A549 (cell line): ENCODE measurements at regions not wholly inside any gene's neighbourhood (a gene's known extent, or its start where the extent isn't known, plus 50 kb on each side); places are given as distances from the start of the nearest gene placed in this dataset.

Experiments used
- ATAC-seq, 2 experiments: fragments of 200-7000 bp in 1 of 2; fragments of >200 bp in 1 of 2; cut with Nextera tagmentation in 1 of 2; cut with Tn5 transposase in 1 of 2; 3 replicates each; pipeline versions ENCODE4 v1.8.0 to v1.9.1; 2018 to 2020; ENCODE audit warnings: mild to moderate bottlenecking in 1 of 2, moderate library complexity in 1 of 2
- CTCF ChIA-PET: fragments of 300-600 bp; sonication (Branson Sonifier 250); formaldehyde crosslinking; extraction: SDS; loops from one replicate; lab custom pipeline; 2021; ENCODE audit warnings: antibody characterized with exemption, inconsistent platforms; lab: Yijun Ruan, JAX
- POLR2A ChIA-PET: fragments of 350-600 bp; formaldehyde crosslinking; extraction: SDS; loops from one replicate; lab custom pipeline; 2021; ENCODE audit warnings: antibody characterized with exemption, inconsistent platforms; lab: Yijun Ruan, JAX
- DNase-seq, 2 experiments: peaks; one replicate each; pipeline versions ENCODE4 v3.0.0 to v3.0.0-alpha.2; 2011 to 2016; ENCODE audit warnings: low read depth in 1 of 2, low spot score in 1 of 2
- FAIRE-seq: peaks from 2 replicates; lab custom pipeline; 2011; peaks lifted over from hg19 to GRCh38; lab: Jason Lieb, UNC
- H3K27ac ChIP-seq, 2 experiments: fragments of >200 bp; sonication (Bioruptor Twin); formaldehyde crosslinking; 3 replicates each; pipeline ENCODE4 v1.5.1; 2016 to 2017
- H3K4me1 ChIP-seq: fragments of >200 bp; sonication (Bioruptor Twin); formaldehyde crosslinking; 3 replicates; pipeline ENCODE4 v1.6.1; 2016
- H3K4me2 ChIP-seq: fragments of >200 bp; sonication (Bioruptor Twin); formaldehyde crosslinking; 3 replicates; pipeline ENCODE4 v1.6.1; 2016
- H3K4me3 ChIP-seq: fragments of >200 bp; sonication (Bioruptor Twin); formaldehyde crosslinking; 3 replicates; pipeline ENCODE4 v1.5.1; 2016
- H3K9me3 ChIP-seq: fragments of >200 bp; sonication (Bioruptor Twin); formaldehyde crosslinking; 3 replicates; pipeline ENCODE4 v1.6.1; 2016
- CBX2 ChIP-seq: fragments of 200-600 bp; sonication (generic); IDR thresholded peaks from 2 replicates; pipeline ENCODE4 v1.6.1; 2016; ENCODE audit warnings: low read depth, mild to moderate bottlenecking, borderline replicate concordance
- CBX8 ChIP-seq: fragments of 200-600 bp; sonication (generic); IDR thresholded peaks from 2 replicates; pipeline ENCODE4 v1.6.1; 2016
- EHMT2 ChIP-seq: fragments of 200-600 bp; sonication (generic); IDR thresholded peaks from 2 replicates; pipeline ENCODE4 v1.6.1; 2016; ENCODE audit warnings: antibody characterized with exemption, low read depth, mild to moderate bottlenecking, moderate library complexity
- ESRRA ChIP-seq: fragments of 150-350 bp; IDR thresholded peaks from 2 replicates; pipeline ENCODE4 v1.6.1; 2014; ENCODE audit warnings: mild to moderate bottlenecking, low read length, borderline replicate concordance
- FOSB ChIP-seq: fragments of 250-450 bp; sonication (Bioruptor Pico); IDR thresholded peaks from 2 replicates; pipeline ENCODE4 v1.5.0; 2020; ENCODE audit warnings: mild to moderate bottlenecking, moderate library complexity
- FOSL2 ChIP-seq, 2 experiments: fragments of 450-650 bp in 1 of 2; fragments of >200 bp in 1 of 2; sonication (Bioruptor Twin) in 1 of 2; formaldehyde crosslinking; IDR thresholded peaks; 2 replicates each; pipeline versions ENCODE4 v1.5.0 to v1.6.1; 2016 to 2020; ENCODE audit warnings: mild to moderate bottlenecking in 1 of 2, moderate library complexity in 1 of 2
- HOXA7 ChIP-seq: fragments of 250-450 bp; sonication (Bioruptor Pico); IDR thresholded peaks from 2 replicates; pipeline ENCODE4 v1.5.0; 2020; ENCODE audit warnings: mild to moderate bottlenecking, moderate library complexity
- HOXB5 ChIP-seq: fragments of 250-450 bp; sonication (Bioruptor Pico); IDR thresholded peaks from 2 replicates; pipeline ENCODE4 v1.5.0; 2020; ENCODE audit warnings: mild to moderate bottlenecking, moderate library complexity
- JUN ChIP-seq, 2 experiments: fragments of >200 bp; sonication (Bioruptor Twin); formaldehyde crosslinking; IDR thresholded peaks; 2 replicates in 1 of 2; 3 replicates in 1 of 2; pipeline ENCODE4 v1.6.1; 2016 to 2017
- JUNB ChIP-seq: fragments of >200 bp; sonication (Bioruptor Twin); formaldehyde crosslinking; IDR thresholded peaks from 2 replicates; pipeline ENCODE4 v1.6.1; 2016
- MAZ ChIP-seq: fragments of 150-350 bp; IDR thresholded peaks from 2 replicates; pipeline ENCODE4 v1.6.1; 2014; ENCODE audit warnings: antibody characterized with exemption, low read depth, low read length, borderline replicate concordance
- NR3C1 ChIP-seq: fragments of >200 bp; sonication (Bioruptor Twin); formaldehyde crosslinking; IDR thresholded peaks from 3 replicates; pipeline ENCODE4 v1.6.1; 2017
- PHF8 ChIP-seq: fragments of 200-600 bp; sonication (generic); IDR thresholded peaks from 2 replicates; pipeline ENCODE4 v1.6.1; 2016; ENCODE audit warnings: low read depth, mild to moderate bottlenecking, antibody characterized with exemption, moderate library complexity, borderline replicate concordance
- POLR2AphosphoS2 ChIP-seq: conservative IDR thresholded peaks from 2 replicates; pipeline ENCODE4 v1.6.1; 2012; ENCODE audit warnings: low read length, improper control_type of control experiment, inconsistent platforms
- RAD21 ChIP-seq, 2 experiments: fragments of >200 bp in 1 of 2; sonication (Bioruptor Twin) in 1 of 2; formaldehyde crosslinking in 1 of 2; IDR thresholded peaks in 1 of 2; conservative IDR thresholded peaks in 1 of 2; 2 replicates in 1 of 2; 3 replicates in 1 of 2; pipeline ENCODE4 v1.6.1; 2012 to 2018; ENCODE audit warnings: inconsistent platforms in 1 of 2
- RARB ChIP-seq: fragments of 250-450 bp; sonication (Bioruptor Pico); IDR thresholded peaks from 2 replicates; pipeline ENCODE4 v1.8.0; 2021; ENCODE audit warnings: mild to moderate bottlenecking, moderate library complexity
- RCOR1 ChIP-seq: fragments of 150-350 bp; IDR thresholded peaks from 2 replicates; pipeline ENCODE4 v1.6.1; 2014; ENCODE audit warnings: antibody characterized with exemption, low read length, low read depth
- RFX5 ChIP-seq: fragments of 450-650 bp; IDR thresholded peaks from 2 replicates; pipeline ENCODE4 v1.7.1; 2014; ENCODE audit warnings: antibody characterized with exemption, mild to moderate bottlenecking, moderate library complexity
- SMC3 ChIP-seq: fragments of >200 bp; sonication (Bioruptor Twin); formaldehyde crosslinking; IDR thresholded peaks from 3 replicates; pipeline ENCODE4 v1.6.1; 2018; ENCODE audit warnings: inconsistent platforms
- SREBF2 ChIP-seq: fragments of 450-650 bp; IDR thresholded peaks from 2 replicates; pipeline ENCODE4 v1.6.1; 2014; ENCODE audit warnings: mild to moderate bottlenecking, moderate library complexity
- TFCP2L1 ChIP-seq: fragments of 250-450 bp; sonication (Bioruptor Pico); IDR thresholded peaks from 2 replicates; pipeline ENCODE4 v1.5.0; 2021; ENCODE audit warnings: mild to moderate bottlenecking
- TP53 ChIP-seq: fragments of 250-450 bp; sonication (Bioruptor Pico); IDR thresholded peaks from 2 replicates; pipeline ENCODE4 v1.5.0; 2021; ENCODE audit warnings: mild to moderate bottlenecking, moderate library complexity
- ZC3H11A ChIP-seq: fragments of 450-650 bp; IDR thresholded peaks from 2 replicates; pipeline ENCODE4 v1.6.1; 2014; ENCODE audit warnings: antibody characterized with exemption, mild to moderate bottlenecking
- ZFP36 ChIP-seq: fragments of 450-650 bp; IDR thresholded peaks from 2 replicates; pipeline ENCODE4 v1.6.1; 2014; ENCODE audit warnings: borderline replicate concordance; ENCODE audit not compliant: partially characterized antibody
- ZNF302 ChIP-seq: fragments of 250-450 bp; sonication (Bioruptor Pico); IDR thresholded peaks from 2 replicates; pipeline ENCODE4 v1.9.0; 2021; ENCODE audit warnings: inconsistent platforms, mild to moderate bottlenecking, moderate library complexity
- WGBS: methylation state at CpG from one replicate; pipeline ENCODE4 v1.1.6; 2017; ENCODE audit errors: missing lambda C conversion rate; 5-methylcytosine and 5-hydroxymethylcytosine counted together
- TF ChIP-seq, protein P1 (sequence below): fragments of >200 bp; sonication (Bioruptor Twin); formaldehyde crosslinking; IDR thresholded peaks from 2 replicates; pipeline ENCODE4 v1.6.1; 2016
- TF ChIP-seq, protein P2 (sequence below): fragments of 150-350 bp; IDR thresholded peaks from 2 replicates; pipeline ENCODE4 v1.6.1; 2014; ENCODE audit warnings: low read depth, mild to moderate bottlenecking, low read length
- TF ChIP-seq, protein P3 (sequence below): IDR thresholded peaks from 2 replicates; pipeline ENCODE4 v1.6.1; 2012; ENCODE audit warnings: low read depth, borderline replicate concordance
- TF ChIP-seq, protein P4 (sequence below): IDR thresholded peaks from 2 replicates; pipeline ENCODE4 v1.6.1; 2012

DNA sequence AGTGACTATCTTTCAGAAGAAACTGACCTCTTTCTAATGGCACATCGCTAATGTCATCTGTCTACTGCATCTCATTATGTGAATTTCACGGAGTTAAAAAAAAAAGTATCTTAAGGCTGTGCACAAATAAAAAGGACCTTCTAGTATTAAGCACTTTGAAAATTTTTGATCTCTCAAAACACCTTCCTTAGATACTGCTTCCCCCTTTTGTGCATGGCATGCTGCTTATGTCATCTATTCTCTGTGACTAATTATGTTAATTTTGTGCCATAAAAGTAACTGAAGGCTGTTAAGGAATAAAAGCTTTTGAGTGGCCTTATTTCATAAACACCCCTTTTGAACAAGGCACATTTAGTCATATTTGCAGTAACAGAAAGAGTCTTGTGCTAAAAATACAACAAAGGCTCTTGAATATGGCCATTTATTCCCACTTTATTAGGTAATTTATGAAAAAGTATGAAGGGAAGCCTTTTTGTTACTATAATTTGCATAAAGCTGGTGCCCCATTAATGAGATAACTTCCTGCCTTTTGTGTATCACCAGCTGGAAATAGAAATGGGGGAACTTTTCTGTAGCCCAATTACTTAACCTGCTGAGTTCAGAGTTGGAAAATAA is 1412.0 kb upstream of the ZEB2 start:
- 36% methylated on average over 2 of the region's 2 CpGs for WGBS
- no peak for TF ChIP-seq EHMT2
- TF ChIP-seq SMC3 = no peak
- TF ChIP-seq, protein P1, sequence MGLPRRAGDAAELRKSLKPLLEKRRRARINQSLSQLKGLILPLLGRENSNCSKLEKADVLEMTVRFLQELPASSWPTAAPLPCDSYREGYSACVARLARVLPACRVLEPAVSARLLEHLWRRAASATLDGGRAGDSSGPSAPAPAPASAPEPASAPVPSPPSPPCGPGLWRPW = no peak
- TF ChIP-seq, protein P2, sequence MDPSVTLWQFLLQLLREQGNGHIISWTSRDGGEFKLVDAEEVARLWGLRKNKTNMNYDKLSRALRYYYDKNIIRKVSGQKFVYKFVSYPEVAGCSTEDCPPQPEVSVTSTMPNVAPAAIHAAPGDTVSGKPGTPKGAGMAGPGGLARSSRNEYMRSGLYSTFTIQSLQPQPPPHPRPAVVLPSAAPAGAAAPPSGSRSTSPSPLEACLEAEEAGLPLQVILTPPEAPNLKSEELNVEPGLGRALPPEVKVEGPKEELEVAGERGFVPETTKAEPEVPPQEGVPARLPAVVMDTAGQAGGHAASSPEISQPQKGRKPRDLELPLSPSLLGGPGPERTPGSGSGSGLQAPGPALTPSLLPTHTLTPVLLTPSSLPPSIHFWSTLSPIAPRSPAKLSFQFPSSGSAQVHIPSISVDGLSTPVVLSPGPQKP = no peak
- TF ChIP-seq ESRRA = no peak
- TF ChIP-seq ZC3H11A = no peak
- TF ChIP-seq, protein P3, sequence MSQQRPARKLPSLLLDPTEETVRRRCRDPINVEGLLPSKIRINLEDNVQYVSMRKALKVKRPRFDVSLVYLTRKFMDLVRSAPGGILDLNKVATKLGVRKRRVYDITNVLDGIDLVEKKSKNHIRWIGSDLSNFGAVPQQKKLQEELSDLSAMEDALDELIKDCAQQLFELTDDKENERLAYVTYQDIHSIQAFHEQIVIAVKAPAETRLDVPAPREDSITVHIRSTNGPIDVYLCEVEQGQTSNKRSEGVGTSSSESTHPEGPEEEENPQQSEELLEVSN = no peak
- TF ChIP-seq JUNB = no peak
- TF ChIP-seq POLR2AphosphoS2 = no peak
- TF ChIP-seq, protein P4, sequence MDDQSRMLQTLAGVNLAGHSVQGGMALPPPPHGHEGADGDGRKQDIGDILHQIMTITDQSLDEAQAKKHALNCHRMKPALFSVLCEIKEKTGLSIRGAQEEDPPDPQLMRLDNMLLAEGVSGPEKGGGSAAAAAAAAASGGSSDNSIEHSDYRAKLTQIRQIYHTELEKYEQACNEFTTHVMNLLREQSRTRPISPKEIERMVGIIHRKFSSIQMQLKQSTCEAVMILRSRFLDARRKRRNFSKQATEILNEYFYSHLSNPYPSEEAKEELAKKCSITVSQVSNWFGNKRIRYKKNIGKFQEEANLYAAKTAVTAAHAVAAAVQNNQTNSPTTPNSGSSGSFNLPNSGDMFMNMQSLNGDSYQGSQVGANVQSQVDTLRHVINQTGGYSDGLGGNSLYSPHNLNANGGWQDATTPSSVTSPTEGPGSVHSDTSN = no peak
- no peak for TF ChIP-seq HOXA7
- TF ChIP-seq RAD21 (conservative IDR thresholded peaks at IDR 0.05 in 1 of 2, IDR thresholded peaks at IDR 0.05 in 1 of 2) = no peak
- no peak for TF ChIP-seq RARB (CRISPR knock-in tag)
- ChIA-PET CTCF (no interaction called here), POLR2A (no interaction called here)
- H3K4me2 ChIP-seq = no peak overlapping the region
- no peak overlapping the region for H3K27ac ChIP-seq
- FAIRE-seq (no peak), DNase-seq (no peak), ATAC-seq (no peak)
- H3K4me1 ChIP-seq = no peaks in the 10 kb centered on the region
- H3K9me3 ChIP-seq = no peaks in the 10 kb centered on the region
- no peak overlapping the region for H3K4me3 ChIP-seq

DNA sequence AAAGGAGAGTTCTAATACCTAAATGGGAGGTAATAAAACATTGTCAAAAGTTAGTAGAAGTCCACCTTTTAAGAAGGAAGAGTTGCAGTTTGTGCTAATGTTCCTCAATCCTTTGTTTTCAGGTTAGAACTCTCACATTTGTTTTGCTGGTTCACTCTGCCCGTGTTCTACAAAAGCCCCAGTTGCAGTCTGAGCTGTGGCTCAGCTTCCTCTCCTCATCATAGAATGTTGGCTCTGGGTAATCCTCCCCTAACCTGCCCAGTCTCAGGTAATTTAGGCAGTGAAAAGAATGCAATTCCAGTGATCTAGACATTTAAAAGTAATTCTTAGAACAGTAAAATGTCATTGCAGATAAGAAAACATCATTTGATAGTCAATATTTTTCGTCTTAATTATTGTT is 1410.4 kb upstream of the ZEB2 start:
- no peak for ATAC-seq
- POLR2A ChIA-PET = no interaction called here
- WGBS = 24% methylated on average over 2 of the region's 2 CpGs
- no peak for DNase-seq
- Histone ChIP-seq H3K4me2 (no peak overlapping the region), H3K9me3 (no peaks in the 10 kb centered on the region), H3K4me1 (no peaks in the 10 kb centered on the region), H3K4me3 (no peak overlapping the region), H3K27ac (no peak overlapping the region)
- TF ChIP-seq PHF8 (no peak), MAZ (no peak), ZFP36 (no peak), SREBF2 (no peak), FOSB (no peak), JUN (IDR thresholded peaks at IDR 0.05) (no peak), RFX5 (no peak), ZC3H11A (no peak), CBX8 (no peak), HOXB5 (CRISPR knock-in tag) (no peak), RCOR1 (no peak), CBX2 (no peak), ZNF302 (CRISPR knock-in tag) (no peak), RAD21 (conservative IDR thresholded peaks at IDR 0.05 in 1 of 2, IDR thresholded peaks at IDR 0.05 in 1 of 2) (no peak), EHMT2 (no peak), FOSL2 (IDR thresholded peaks at IDR 0.05) (no peak), FOSL2 (CRISPR knock-in tag; IDR thresholded peaks at IDR 0.05) (no peak), TFCP2L1 (no peak), TP53 (CRISPR knock-in tag) (no peak), NR3C1 (no peak)
- no peak for FAIRE-seq
- CTCF ChIA-PET = no interaction called here
